Mesothelial cell of epicardium (in vitro differentiated cells): ENCODE measurements at regions not wholly inside any gene's neighbourhood (a gene's known extent, or its start where the extent isn't known, plus 50 kb on each side); places are given as distances from the start of the nearest gene placed in this dataset.
A peak's percentile ranks its signal among the peaks of the same experiment; 100 is the strongest.

ENCODE experiments used
- DNase-seq, 2 experiments: peaks; one replicate each; pipeline ENCODE4 v3.0.0; 2021; ENCODE audit warnings: low spot score in 2 of 2; ENCODE audit not compliant: unreplicated experiment in 2 of 2
- H3K27ac Mint-ChIP-seq: 2 replicates; pipeline ENCODE4 v1.8.0; 2021; ENCODE audit warnings: mixed read lengths
- H3K27me3 Mint-ChIP-seq: 2 replicates; pipeline ENCODE4 v1.8.0; 2021; ENCODE audit warnings: low read depth, mixed read lengths
- H3K36me3 Mint-ChIP-seq: 2 replicates; pipeline ENCODE4 v1.8.0; 2021; ENCODE audit warnings: mixed read lengths
- H3K4me1 Mint-ChIP-seq: 2 replicates; pipeline ENCODE4 v1.8.0; 2021; ENCODE audit warnings: mixed read lengths
- H3K4me3 Mint-ChIP-seq: 2 replicates; pipeline ENCODE4 v1.8.0; 2021; ENCODE audit warnings: mild to moderate bottlenecking, moderate library complexity, mixed read lengths
- H3K9me3 Mint-ChIP-seq: 2 replicates; pipeline ENCODE4 v1.8.0; 2021; ENCODE audit warnings: mixed read lengths
- TF ChIP-seq, protein P1 (sequence below): fragments of 200-600 bp; sonication (generic); IDR thresholded peaks from one replicate; pipeline ENCODE4 v1.5.0; 2021; ENCODE audit warnings: antibody characterized with exemption; ENCODE audit not compliant: unreplicated experiment

GRCh38 chr7:156071612-156072011, 259.3 kb upstream of the SHH start:
- TF ChIP-seq, protein P1, sequence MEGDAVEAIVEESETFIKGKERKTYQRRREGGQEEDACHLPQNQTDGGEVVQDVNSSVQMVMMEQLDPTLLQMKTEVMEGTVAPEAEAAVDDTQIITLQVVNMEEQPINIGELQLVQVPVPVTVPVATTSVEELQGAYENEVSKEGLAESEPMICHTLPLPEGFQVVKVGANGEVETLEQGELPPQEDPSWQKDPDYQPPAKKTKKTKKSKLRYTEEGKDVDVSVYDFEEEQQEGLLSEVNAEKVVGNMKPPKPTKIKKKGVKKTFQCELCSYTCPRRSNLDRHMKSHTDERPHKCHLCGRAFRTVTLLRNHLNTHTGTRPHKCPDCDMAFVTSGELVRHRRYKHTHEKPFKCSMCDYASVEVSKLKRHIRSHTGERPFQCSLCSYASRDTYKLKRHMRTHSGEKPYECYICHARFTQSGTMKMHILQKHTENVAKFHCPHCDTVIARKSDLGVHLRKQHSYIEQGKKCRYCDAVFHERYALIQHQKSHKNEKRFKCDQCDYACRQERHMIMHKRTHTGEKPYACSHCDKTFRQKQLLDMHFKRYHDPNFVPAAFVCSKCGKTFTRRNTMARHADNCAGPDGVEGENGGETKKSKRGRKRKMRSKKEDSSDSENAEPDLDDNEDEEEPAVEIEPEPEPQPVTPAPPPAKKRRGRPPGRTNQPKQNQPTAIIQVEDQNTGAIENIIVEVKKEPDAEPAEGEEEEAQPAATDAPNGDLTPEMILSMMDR: no peak

DNA sequence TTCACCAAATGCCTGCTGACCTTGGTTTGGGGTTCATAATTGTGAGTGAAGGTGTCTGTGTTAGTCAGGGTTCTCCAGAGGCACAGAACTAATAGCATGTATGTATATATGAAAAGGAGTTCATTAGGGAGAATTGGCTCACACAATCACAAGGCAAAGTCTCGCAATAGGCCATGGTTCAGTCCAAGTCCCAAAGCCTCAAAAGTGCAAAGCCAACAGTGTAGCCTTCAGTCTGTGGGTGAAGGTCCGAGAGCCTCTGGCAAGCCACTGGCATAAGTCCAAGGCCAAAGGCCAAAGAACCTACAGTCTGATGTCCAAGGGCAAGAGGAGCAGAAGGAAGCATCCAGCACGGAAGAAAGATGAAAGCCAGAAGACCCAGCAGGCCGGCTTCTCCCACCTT, 257.6 kb upstream of the SHH start:
- DNase-seq: no peak
- no peaks in the 10 kb centered on the region for H3K36me3 Mint-ChIP-seq
- H3K9me3 Mint-ChIP-seq: peaks cover 10% of the 10 kb centered on the region
- no peak overlapping the region for H3K27ac Mint-ChIP-seq
- no peak overlapping the region for H3K4me3 Mint-ChIP-seq
- H3K27me3 Mint-ChIP-seq: peaks cover 11% of the 10 kb centered on the region
- TF ChIP-seq, protein P1: no peak
- peaks cover 5% of the 10 kb centered on the region for H3K4me1 Mint-ChIP-seq

More at GRCh38 chr7:156071612-156072011, 259.3 kb upstream of the SHH start:
- no peak for DNase-seq
- no peak overlapping the region for H3K4me3 Mint-ChIP-seq
- no peak overlapping the region for H3K27ac Mint-ChIP-seq
- H3K9me3 Mint-ChIP-seq: peaks cover 6% of the 10 kb centered on the region
- no peaks in the 10 kb centered on the region for H3K36me3 Mint-ChIP-seq
- peaks cover 11% of the 10 kb centered on the region for H3K27me3 Mint-ChIP-seq
- no peaks in the 10 kb centered on the region for H3K4me1 Mint-ChIP-seq

- DNase-seq: no peak
- TF ChIP-seq, protein P1: no peak
- Mint-ChIP-seq H3K27me3 (peaks cover 6% of the 10 kb centered on the region), H3K4me1 (peaks cover 8% of the 10 kb centered on the region), H3K4me3 (no peak overlapping the region), H3K36me3 (no peaks in the 10 kb centered on the region), H3K9me3 (peaks cover 10% of the 10 kb centered on the region), H3K27ac (no peak overlapping the region)
These were observed 254.9 kb upstream of the SHH start for GRCh38 chr7:156067156-156067555.

DNA sequence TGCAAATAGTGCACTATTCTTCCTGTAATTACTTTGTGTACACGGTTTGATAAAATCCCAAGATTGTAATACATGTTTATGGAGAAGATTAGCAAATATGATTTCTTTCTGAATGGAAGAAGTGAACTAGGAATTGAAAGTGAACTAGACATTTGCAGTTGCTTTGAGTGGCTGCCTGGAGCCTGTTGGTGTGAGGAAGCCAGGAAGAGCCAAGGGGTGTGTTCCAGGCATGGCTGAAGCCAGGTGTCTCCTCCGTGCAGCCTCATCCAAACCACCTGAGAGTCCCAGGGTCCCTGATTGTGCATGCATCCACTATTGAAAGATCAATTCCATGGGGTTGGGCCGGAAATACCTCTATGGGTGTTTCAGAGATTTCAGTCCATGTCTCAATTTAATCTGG, 253.1 kb upstream of the SHH start:
- H3K9me3 Mint-ChIP-seq: peaks cover 18% of the 10 kb centered on the region
- H3K4me1 Mint-ChIP-seq: peaks cover 8% of the 10 kb centered on the region
- no peaks in the 10 kb centered on the region for H3K36me3 Mint-ChIP-seq
- no peak overlapping the region for H3K4me3 Mint-ChIP-seq
- peaks cover 6% of the 10 kb centered on the region for H3K27me3 Mint-ChIP-seq
- TF ChIP-seq, protein P1: no peak
- no peak for DNase-seq
- H3K27ac Mint-ChIP-seq: no peak overlapping the region

DNA sequence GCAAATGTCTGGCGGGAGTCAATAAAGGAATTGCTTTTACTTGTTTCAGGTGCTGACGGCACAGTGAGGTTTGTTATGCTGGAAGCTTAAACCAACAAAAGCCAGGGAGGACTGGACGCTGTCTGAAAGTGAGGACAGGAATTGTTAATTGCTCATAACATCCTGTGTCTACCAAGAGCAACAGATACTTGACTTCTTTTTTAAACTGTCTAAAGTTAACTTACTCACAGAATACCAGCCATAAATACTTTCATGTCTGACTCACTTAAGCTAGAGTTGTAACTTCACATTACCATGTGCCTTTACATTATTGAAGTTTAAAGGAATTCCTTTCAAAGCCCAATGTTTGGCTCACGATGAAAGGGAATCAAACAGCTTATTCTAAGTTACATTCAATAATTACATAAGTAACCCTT, 252.7 kb upstream of the SHH start:
- Mint-ChIP-seq H3K27me3 (peaks cover 2% of the 10 kb centered on the region), H3K36me3 (no peaks in the 10 kb centered on the region), H3K4me1 (peaks cover 8% of the 10 kb centered on the region), H3K4me3 (no peak overlapping the region), H3K9me3 (peaks cover 23% of the 10 kb centered on the region), H3K27ac (peak overlapping the region; percentile 19)
- DNase-seq: no peak
- TF ChIP-seq, protein P1: no peak

DNA sequence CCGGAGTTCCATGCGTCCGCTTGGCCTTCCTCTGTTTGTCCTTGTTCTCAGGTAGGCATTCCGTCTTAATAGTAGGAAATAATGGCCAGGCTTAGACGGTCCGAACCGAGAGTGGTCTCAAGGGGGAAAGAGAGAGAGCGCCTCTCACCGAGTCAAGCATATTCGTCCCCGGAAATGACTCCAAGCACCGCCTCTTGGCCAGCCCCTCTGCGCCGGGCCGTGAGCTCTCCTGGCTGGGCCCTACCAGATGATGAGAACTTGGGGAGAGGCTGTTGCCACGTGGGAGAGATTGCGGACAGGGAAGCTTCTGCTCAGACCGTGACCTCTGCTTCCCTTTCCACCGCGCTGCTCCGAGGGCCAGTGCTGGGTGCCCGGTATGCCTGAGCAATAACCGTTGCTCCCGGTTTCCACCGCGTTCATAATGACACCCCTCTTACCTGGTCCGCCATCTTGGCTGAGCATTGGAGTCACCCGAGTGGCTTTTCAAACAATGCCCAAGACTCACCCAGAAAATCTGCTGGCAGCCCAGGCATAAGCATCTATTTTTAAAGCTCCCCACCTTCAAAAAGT, 251.1 kb upstream of the SHH start:
- DNase-seq: no peak
- H3K36me3 Mint-ChIP-seq: no peaks in the 10 kb centered on the region
- no peak overlapping the region for H3K27ac Mint-ChIP-seq
- H3K9me3 Mint-ChIP-seq: peaks cover 23% of the 10 kb centered on the region
- TF ChIP-seq, protein P1: no peak
- H3K4me1 Mint-ChIP-seq: peaks cover 8% of the 10 kb centered on the region
- H3K27me3 Mint-ChIP-seq: no peaks in the 10 kb centered on the region
- H3K4me3 Mint-ChIP-seq: no peak overlapping the region
